Suprapubic skin (tissue), 4 donors: ENCODE measurements at regions not wholly inside any gene's neighbourhood (a gene's known extent, or its start where the extent isn't known, plus 50 kb on each side); places are given as distances from the start of the nearest gene placed in this dataset.

Experiments
- CTCF ChIP-seq, 2 donors: fragments of 200-600 bp in 1 of 2; fragments of 450-650 bp in 1 of 2; sonication (generic) in 1 of 2; IDR thresholded peaks; one replicate each; pipeline ENCODE4 v1.5.1; 2016 to 2019; ENCODE audit warnings: antibody characterized with exemption in 2 of 2, mild to moderate bottlenecking in 1 of 2, moderate library complexity in 1 of 2
- POLR2A ChIP-seq, 2 donors: fragments of 450-650 bp; IDR thresholded peaks; one replicate each; pipeline ENCODE4 v1.6.1; 2017; ENCODE audit warnings: antibody characterized with exemption in 2 of 2, mild to moderate bottlenecking in 2 of 2, moderate library complexity in 2 of 2
- POLR2AphosphoS5 ChIP-seq, 3 donors: sonication (generic); formaldehyde crosslinking; IDR thresholded peaks; one replicate each; pipeline ENCODE4 v1.6.1; 2017; ENCODE audit warnings: antibody characterized with exemption in 3 of 3

DNA sequence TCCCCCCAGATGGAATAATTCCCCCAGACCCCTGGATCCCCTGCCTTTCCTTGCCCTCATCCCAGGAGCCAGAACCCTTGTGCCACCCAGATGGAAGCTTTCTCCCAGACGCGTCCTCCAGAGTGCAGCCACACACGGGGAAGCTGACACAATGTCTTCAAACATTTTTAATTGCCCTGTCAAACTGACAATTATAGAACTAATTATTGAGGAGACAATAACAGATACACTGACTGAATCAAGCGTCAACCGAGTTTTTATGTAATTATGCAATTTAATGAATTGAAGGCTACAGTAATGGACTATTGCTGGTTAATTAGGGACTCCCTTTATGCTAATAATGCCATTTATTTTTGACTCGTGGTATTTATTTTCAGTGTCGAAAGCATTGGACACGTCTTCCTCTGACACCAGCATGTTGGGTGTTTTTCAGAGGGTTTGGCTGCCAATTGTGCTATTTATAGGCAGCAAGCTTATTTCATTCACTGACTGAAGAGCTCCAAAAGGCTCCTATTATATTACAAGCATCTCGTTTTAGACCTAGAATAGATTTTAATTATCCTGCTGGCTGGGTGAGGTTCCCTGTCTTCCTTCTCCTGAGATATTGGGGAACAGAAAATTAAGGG lies 298.2 kb upstream of the C16orf82 start:
- no peak for TF ChIP-seq CTCF (IDR thresholded peaks at IDR 0.05)
- TF ChIP-seq POLR2AphosphoS5 (IDR thresholded peaks at IDR 0.05): no peak
- no peak for TF ChIP-seq POLR2A (IDR thresholded peaks at IDR 0.05)
